GM18858 (cell line): ENCODE measurements at regions not wholly inside any gene's neighbourhood (a gene's known extent, or its start where the extent isn't known, plus 50 kb on each side); places are given as distances from the start of the nearest gene placed in this dataset.

Experiments used
- ATAC-seq: cut with Tn5 transposase; IDR thresholded peaks from one replicate; pipeline ENCODE4 v1.9.1; 2021; ENCODE audit not compliant: unreplicated experiment

- ATAC-seq: no peak
Observed at GRCh38 chr18:41373612-41374011, 581.4 kb upstream of the PIK3C3 start.

- no peak for ATAC-seq
Observed at GRCh38 chr18:41372046-41372665, 582.9 kb upstream of the PIK3C3 start.

- ATAC-seq: no peak
Observed at GRCh38 chr18:41371156-41372045, 583.6 kb upstream of the PIK3C3 start.

GRCh38 chr18:41370740-41371139, 584.3 kb upstream of the PIK3C3 start:
- no peak for ATAC-seq

- no peak for ATAC-seq
Observed at GRCh38 chr18:41357708-41358107, 597.3 kb upstream of the PIK3C3 start.

- no peak for ATAC-seq
Observed at GRCh38 chr18:41353777-41354528, 601.1 kb upstream of the PIK3C3 start.

- ATAC-seq: no peak
Observed at GRCh38 chr18:41351430-41351829, 603.6 kb upstream of the PIK3C3 start.

GRCh38 chr18:41347057-41347456, 608.0 kb upstream of the PIK3C3 start:
- no peak for ATAC-seq

- ATAC-seq: no peak
Observed at GRCh38 chr18:41343808-41344207, 611.2 kb upstream of the PIK3C3 start.

GRCh38 chr18:41338341-41338740, 616.7 kb upstream of the PIK3C3 start:
- no peak for ATAC-seq

- ATAC-seq: no peak
Observed at GRCh38 chr18:41331661-41332060, 623.4 kb upstream of the PIK3C3 start.

- no peak for ATAC-seq
Observed at GRCh38 chr18:41326311-41326710, 628.7 kb upstream of the PIK3C3 start.

- ATAC-seq: no peak
Observed at GRCh38 chr18:41324934-41325333, 630.1 kb upstream of the PIK3C3 start.

GRCh38 chr18:41324020-41324791, 630.8 kb upstream of the PIK3C3 start:
- ATAC-seq: no peak

- ATAC-seq: no peak
Observed at GRCh38 chr18:41323044-41323443, 632.0 kb upstream of the PIK3C3 start.

- no peak for ATAC-seq
Observed at GRCh38 chr18:41320100-41320499, 634.9 kb upstream of the PIK3C3 start.

- no peak for ATAC-seq
Observed at GRCh38 chr18:41315134-41315533, 639.9 kb upstream of the PIK3C3 start.

- no peak for ATAC-seq
Observed at GRCh38 chr18:41311571-41312547, 643.2 kb upstream of the PIK3C3 start.

GRCh38 chr18:41297740-41298139, 657.3 kb upstream of the PIK3C3 start:
- no peak for ATAC-seq

GRCh38 chr18:41269294-41269693, 685.7 kb upstream of the PIK3C3 start:
- ATAC-seq: no peak
